SU-DHL-6 (cell line): ENCODE measurements at regions not wholly inside any gene's neighbourhood (a gene's known extent, or its start where the extent isn't known, plus 50 kb on each side); places are given as distances from the start of the nearest gene placed in this dataset.

Experiments
- H2AFZ ChIP-seq: fragments of 200-600 bp; sonication (generic); 2 replicates; pipeline ENCODE4 v1.6.1; 2014; ENCODE audit warnings: low read depth, mild to moderate bottlenecking, moderate library complexity, mixed read lengths, antibody characterized with exemption, low read length; ENCODE audit not compliant: severe bottlenecking
- H3F3A ChIP-seq: fragments of 200-600 bp; shearing (Covaris generic); 2 replicates; pipeline ENCODE4 v1.6.0; 2016; ENCODE audit warnings: antibody characterized with exemption, mild to moderate bottlenecking; ENCODE audit not compliant: insufficient read depth
- H3K27ac ChIP-seq: fragments of 200-600 bp; sonication (generic); 2 replicates; pipeline ENCODE4 v1.5.1; 2016; ENCODE audit warnings: low read depth, mild to moderate bottlenecking, low read length, moderate library complexity, mixed read lengths
- H3K27me3 ChIP-seq: fragments of 200-600 bp; sonication (generic), shearing (Covaris generic); 2 replicates; pipeline ENCODE4 v1.6.0; 2014; ENCODE audit warnings: mild to moderate bottlenecking, low read length
- H3K36me3 ChIP-seq: fragments of 200-600 bp; sonication (generic); 2 replicates; pipeline ENCODE4 v1.6.1; 2014; ENCODE audit warnings: mild to moderate bottlenecking, low read length, mixed read lengths
- H3K4me2 ChIP-seq: fragments of 300-600, 200-600 bp; shearing (Covaris generic), sonication (generic); 2 replicates; pipeline ENCODE4 v1.6.0; 2014; ENCODE audit warnings: low read length, low read depth, mild to moderate bottlenecking; ENCODE audit not compliant: poor library complexity, severe bottlenecking
- H3K4me3 ChIP-seq: fragments of 200-600 bp; sonication (generic); 2 replicates; pipeline ENCODE4 v1.5.1; 2014; ENCODE audit warnings: antibody characterized with exemption, low read length, mild to moderate bottlenecking, mixed read lengths; ENCODE audit not compliant: insufficient read depth, poor library complexity, severe bottlenecking
- H3K79me2 ChIP-seq: fragments of 200-600 bp; sonication (generic); 2 replicates; pipeline ENCODE4 v1.6.1; 2014; ENCODE audit warnings: mild to moderate bottlenecking, low read length, moderate library complexity; ENCODE audit not compliant: insufficient read depth
- H3K9ac ChIP-seq: fragments of 200-600 bp; sonication (generic); 2 replicates; pipeline ENCODE4 v1.7.0; 2014; ENCODE audit warnings: mild to moderate bottlenecking, low read length
- H3K9me2 ChIP-seq: fragments of 200-600 bp; sonication (generic); replicated peaks from 2 replicates; pipeline ENCODE4 v1.6.1; 2014; ENCODE audit warnings: low read length; ENCODE audit not compliant: insufficient read depth
- H3K9me3 ChIP-seq: fragments of 200-600 bp; sonication (generic); 2 replicates; pipeline ENCODE4 v1.6.1; 2014; ENCODE audit warnings: low read length, mixed read lengths; ENCODE audit not compliant: insufficient read depth
- H4K20me1 ChIP-seq: fragments of 200-600 bp; sonication (generic); 2 replicates; pipeline ENCODE4 v1.6.1; 2014; ENCODE audit warnings: low read depth, mild to moderate bottlenecking, antibody characterized with exemption, low read length, moderate library complexity, mixed read lengths
- EZH2phosphoT487 ChIP-seq: fragments of 200-600 bp; sonication (generic), shearing (Covaris generic); conservative IDR thresholded peaks from 2 replicates; pipeline ENCODE4 v1.6.1; 2018; ENCODE audit warnings: mild to moderate bottlenecking, antibody characterized with exemption, low read length, moderate library complexity, mixed read lengths
- TF ChIP-seq, protein P1 (sequence below): fragments of 200-600 bp; sonication (generic); IDR thresholded peaks from one replicate; pipeline ENCODE4 v1.5.1; 2017; ENCODE audit warnings: antibody characterized with exemption, mild to moderate bottlenecking, low read length, moderate library complexity; ENCODE audit not compliant: insufficient read depth, poor library complexity, severe bottlenecking

GRCh38 chr6:40330301-40330721 lies 256.9 kb downstream of the LRFN2 start:
- no peaks in the 10 kb centered on the region for H3K9me2 ChIP-seq
- H3K27me3 ChIP-seq: no peaks in the 10 kb centered on the region
- no peak overlapping the region for H3K9ac ChIP-seq
- H2AFZ ChIP-seq: no peak overlapping the region
- H3F3A ChIP-seq: no peaks in the 10 kb centered on the region
- no peak overlapping the region for H3K4me3 ChIP-seq
- H3K27ac ChIP-seq: no peak overlapping the region
- H3K36me3 ChIP-seq: no peaks in the 10 kb centered on the region
- no peak overlapping the region for H3K4me2 ChIP-seq
- H4K20me1 ChIP-seq: no peaks in the 10 kb centered on the region
- no peaks in the 10 kb centered on the region for H3K79me2 ChIP-seq
- no peak for TF ChIP-seq EZH2phosphoT487
- TF ChIP-seq, protein P1, sequence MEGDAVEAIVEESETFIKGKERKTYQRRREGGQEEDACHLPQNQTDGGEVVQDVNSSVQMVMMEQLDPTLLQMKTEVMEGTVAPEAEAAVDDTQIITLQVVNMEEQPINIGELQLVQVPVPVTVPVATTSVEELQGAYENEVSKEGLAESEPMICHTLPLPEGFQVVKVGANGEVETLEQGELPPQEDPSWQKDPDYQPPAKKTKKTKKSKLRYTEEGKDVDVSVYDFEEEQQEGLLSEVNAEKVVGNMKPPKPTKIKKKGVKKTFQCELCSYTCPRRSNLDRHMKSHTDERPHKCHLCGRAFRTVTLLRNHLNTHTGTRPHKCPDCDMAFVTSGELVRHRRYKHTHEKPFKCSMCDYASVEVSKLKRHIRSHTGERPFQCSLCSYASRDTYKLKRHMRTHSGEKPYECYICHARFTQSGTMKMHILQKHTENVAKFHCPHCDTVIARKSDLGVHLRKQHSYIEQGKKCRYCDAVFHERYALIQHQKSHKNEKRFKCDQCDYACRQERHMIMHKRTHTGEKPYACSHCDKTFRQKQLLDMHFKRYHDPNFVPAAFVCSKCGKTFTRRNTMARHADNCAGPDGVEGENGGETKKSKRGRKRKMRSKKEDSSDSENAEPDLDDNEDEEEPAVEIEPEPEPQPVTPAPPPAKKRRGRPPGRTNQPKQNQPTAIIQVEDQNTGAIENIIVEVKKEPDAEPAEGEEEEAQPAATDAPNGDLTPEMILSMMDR: no peak
- no peaks in the 10 kb centered on the region for H3K9me3 ChIP-seq

DNA sequence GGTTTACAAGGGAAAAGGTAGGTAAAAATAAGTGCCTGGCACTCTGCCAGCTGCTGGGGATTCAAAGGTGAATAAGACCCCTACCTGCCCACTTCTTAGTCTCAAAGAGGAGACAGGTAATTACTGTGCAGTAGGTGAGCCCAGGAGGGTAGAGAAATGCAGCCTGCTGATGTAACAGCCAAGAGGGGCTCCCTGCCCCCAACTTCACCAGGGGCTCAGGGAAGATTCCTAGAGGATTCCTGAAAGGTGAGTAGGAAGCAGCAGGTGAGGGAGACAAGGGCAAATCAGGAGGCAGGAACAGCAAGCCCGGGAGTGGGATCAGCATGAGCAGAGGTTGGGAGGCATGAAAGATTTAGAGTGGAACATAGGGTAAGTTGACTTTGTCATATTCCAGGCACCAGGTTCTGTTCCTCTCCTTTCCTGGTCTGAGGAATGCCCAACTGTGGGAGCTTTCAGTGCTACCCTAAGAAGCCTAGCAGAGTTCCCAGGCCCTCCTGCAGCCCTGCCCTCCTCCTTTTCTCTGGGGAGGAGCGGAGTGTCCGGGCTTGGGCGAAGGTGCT lies 258.1 kb downstream of the LRFN2 start:
- H3K79me2 ChIP-seq: no peaks in the 10 kb centered on the region
- TF ChIP-seq, protein P1: no peak
- no peaks in the 10 kb centered on the region for H3K36me3 ChIP-seq
- H2AFZ ChIP-seq: no peak overlapping the region
- H3K4me2 ChIP-seq: no peak overlapping the region
- no peaks in the 10 kb centered on the region for H4K20me1 ChIP-seq
- no peak overlapping the region for H3K4me3 ChIP-seq
- no peak overlapping the region for H3K9ac ChIP-seq
- H3K27ac ChIP-seq: no peak overlapping the region
- H3K9me3 ChIP-seq: no peaks in the 10 kb centered on the region
- no peaks in the 10 kb centered on the region for H3F3A ChIP-seq
- no peaks in the 10 kb centered on the region for H3K9me2 ChIP-seq
- H3K27me3 ChIP-seq: no peaks in the 10 kb centered on the region

GRCh38 chr6:40328386-40328985 lies 258.7 kb downstream of the LRFN2 start:
- no peak overlapping the region for H3K4me3 ChIP-seq
- H3K79me2 ChIP-seq: no peaks in the 10 kb centered on the region
- no peak overlapping the region for H3K9ac ChIP-seq
- H3K27ac ChIP-seq: no peak overlapping the region
- H3K27me3 ChIP-seq: no peaks in the 10 kb centered on the region
- H4K20me1 ChIP-seq: no peaks in the 10 kb centered on the region
- H3F3A ChIP-seq: no peaks in the 10 kb centered on the region
- H2AFZ ChIP-seq: no peak overlapping the region
- TF ChIP-seq EZH2phosphoT487: no peak
- TF ChIP-seq, protein P1: peak; percentile 91
- H3K9me2 ChIP-seq: no peaks in the 10 kb centered on the region
- H3K36me3 ChIP-seq: no peaks in the 10 kb centered on the region
- no peak overlapping the region for H3K4me2 ChIP-seq
- no peaks in the 10 kb centered on the region for H3K9me3 ChIP-seq
